HG02642 (cell line): ENCODE measurements at regions not wholly inside any gene's neighbourhood (a gene's known extent, or its start where the extent isn't known, plus 50 kb on each side); places are given as distances from the start of the nearest gene placed in this dataset.
A peak's percentile ranks its signal among the peaks of the same experiment; 100 is the strongest.

Experiments used
- ATAC-seq: cut with Tn5 transposase; IDR thresholded peaks from one replicate; pipeline ENCODE4 v1.9.1; 2021; ENCODE audit warnings: mild to moderate bottlenecking; ENCODE audit not compliant: unreplicated experiment, poor library complexity

DNA sequence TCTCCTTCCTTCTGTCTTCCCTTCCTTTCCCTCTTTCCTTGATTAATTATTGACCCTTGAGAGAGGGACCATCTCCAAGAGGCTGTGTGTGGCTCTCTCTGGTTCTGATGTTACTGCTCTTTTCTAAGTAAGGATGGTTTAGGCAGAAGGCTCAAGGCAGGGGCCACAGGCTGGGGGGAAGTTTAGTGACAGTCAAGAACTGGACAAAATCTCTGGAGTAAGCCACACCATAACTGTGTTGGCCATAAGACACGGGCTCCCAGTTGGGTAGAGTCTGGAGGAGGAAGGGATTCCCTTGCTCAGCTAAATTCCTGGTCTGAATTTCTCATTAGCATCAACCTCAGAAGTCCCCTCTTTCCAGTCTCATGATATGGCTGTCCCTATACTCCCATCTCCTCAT, 74.7 kb downstream of the BUD13 start:
- ATAC-seq: no peak

DNA sequence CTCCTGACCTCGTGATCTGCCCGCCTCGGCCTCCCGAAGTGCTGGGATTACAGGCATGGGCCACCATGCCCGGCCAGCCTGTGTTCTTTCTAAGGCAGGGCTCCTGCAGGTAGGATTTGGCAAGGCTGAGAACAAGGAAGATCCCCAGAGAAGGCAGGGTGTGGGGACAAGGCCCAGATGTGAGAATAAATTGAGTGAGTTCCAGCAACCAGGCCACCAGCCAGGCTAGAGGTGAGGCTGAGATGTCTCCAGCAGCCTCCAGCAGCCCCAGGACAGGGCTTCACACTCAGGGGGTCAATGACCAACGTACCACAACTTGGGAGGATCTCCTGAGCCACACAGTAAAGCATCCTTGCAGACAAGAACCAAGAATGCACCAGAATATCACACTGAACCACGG, 75.1 kb downstream of the BUD13 start:
- no peak for ATAC-seq

DNA sequence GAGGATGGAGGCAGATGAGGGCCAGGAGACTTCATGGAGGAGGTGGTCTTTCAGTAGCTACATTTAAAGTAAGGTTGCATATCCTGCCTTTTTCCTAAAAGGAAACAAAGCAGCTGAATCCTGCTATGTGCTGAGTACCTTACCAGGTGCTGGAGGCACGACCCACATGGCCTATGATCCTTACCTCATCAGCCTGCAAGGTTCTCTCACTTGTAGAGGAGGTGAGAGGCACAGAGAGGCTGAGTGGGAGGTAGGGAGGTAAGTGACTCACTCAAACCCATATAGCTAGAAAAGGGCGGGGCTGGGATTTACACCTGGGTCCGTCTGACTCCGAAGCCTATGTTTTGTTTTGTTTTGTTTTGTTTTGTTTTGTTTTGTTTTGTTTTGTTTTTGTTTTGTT, 75.8 kb downstream of the BUD13 start:
- no peak for ATAC-seq

DNA sequence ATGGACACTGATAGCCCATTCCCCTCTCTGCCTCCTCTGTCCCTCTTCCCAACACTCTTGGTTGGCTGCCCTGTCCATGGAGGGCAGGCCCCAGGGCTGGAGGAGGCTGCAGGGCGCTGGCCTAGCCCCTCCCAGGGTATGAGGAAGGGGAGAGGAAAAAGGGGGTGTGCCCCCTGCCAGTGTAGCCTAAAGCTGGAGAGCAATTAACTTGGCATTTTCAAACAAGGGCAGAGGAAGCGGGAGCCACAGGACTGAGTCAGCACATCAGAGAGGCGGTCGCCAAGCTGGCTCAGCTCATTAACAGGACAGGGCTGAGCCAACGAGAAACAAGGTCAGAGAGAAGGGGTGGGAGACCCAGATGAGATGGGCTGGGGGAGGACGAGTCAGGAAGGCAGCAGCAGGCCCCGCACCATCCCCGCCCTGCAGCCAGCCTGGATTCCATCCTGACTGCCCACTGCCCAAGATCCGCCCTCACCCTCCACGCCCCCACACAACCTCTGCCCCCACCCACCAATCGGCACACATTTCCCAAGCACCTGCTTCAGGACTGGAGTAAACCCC, 76.3 kb downstream of the BUD13 start:
- ATAC-seq: no peak

DNA sequence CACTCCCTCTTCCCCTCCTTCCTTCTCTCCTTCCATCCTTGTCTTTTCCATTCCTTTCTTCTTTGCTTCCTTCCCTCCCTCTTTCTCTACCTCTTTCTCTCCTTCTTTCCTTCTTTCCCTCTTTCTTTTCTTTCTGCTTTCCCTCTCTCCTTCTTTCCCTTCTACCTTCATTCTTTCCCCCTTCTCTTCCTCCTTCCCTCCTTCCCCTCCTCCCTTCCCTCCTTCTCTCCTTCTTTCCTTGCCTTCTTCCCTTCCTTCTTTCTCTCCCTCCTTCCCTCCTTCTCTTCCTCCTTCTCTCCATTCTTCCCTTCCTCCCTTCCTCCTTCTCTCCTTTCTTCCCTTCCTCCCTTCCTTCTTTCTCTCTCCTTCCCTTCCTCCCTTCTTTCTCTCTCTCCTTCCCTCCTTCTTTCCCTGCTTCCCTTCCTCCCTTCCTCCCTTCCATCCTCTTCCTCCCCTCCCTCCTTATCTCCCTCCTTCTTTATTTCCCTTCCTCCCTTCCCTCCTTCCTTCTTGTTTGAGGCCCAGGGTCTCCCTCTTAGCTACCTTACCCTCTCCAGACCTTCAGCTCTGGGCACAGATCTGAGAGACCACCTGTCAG, 77.0 kb downstream of the BUD13 start:
- no peak for ATAC-seq

DNA sequence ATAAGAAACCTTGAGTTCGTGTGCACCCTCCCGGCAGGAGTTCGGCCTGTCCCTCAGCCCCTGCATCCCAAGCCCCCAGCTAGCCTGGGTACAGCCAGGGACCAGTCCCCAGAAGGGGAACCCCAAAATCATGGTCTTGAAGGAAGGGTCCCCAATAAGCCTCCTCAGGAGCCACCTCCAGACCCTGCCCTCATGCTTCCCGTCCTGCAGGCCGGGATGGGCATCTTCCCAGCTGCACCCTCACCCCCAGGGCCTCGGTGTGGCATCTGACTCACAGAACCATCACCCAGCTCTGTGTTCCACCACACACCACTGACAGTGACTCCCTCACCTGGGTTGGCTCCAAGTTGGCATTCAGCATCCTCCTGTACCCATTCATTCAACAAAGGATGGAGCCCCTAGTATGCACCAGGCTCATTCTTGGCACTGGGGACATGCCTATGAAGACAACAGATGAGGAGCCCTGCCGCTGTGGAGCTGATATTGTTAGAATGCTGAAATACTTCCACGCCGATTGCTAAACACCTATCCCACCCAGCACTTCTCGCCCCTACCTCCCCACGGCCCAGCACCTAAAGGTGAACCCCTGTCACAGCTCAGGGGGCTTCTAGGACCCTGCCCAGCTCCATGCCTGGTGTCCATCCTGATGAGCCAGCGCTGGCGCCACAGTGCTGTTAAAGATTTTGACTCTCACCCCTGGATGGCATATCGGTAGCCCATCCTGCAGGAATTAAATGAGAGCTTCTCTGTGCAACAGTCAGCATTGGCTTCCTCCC, 77.8 kb downstream of the BUD13 start:
- no peak for ATAC-seq

DNA sequence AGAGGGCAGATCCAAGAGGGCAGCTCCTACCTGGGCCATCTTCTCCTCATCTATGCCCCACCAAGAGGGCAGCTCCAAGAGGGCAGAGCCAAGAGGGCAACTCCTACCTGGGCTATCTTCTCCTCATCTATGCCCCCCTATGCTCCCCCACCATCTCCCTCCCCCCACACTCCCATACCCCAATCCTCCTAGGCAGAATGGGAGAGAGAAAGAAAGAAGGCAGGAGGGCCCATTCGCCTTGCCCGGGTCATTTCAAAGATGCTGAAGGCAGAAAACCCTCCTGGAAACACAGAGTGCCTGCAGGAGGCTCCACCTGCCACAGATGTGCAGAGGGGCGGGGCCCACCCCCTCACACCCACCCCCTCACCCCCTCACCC, 78.5 kb downstream of the BUD13 start:
- no peak for ATAC-seq

DNA sequence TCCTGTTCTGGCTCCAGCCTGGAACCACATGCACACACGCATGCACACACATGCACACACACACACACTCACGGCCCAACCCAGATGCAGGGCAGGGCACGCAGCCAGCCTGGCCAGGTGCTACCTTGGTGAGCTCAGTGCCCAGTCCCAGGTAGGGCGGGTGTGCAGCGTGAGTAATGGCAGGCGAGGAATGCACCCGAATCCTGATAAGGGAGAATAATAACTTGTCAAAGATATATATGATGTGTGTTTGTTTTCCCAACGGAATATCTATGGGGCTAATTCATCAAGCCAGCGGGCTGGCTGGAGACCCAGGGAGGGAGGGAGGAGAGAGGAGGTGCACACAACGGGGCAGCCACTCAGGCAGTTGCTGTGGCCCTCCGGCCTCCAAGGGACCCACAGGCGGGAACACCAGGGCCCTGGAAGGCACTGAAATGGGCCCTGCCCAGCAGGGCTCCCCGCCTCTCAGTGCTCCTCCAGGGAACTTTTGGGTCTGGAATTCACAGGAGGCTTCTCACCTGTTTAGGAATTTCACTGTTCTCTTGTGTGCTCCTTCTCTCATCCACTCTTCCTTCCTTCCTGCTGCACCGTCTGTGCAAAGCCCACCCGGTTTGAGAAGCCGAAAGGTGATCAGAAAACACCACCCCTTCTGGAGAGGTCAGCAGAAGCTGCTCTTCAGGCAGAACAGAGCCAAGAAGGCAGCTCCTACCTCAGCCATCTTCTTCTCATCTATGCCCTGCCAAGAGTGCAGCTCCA, 79.0 kb downstream of the BUD13 start:
- ATAC-seq: no peak

DNA sequence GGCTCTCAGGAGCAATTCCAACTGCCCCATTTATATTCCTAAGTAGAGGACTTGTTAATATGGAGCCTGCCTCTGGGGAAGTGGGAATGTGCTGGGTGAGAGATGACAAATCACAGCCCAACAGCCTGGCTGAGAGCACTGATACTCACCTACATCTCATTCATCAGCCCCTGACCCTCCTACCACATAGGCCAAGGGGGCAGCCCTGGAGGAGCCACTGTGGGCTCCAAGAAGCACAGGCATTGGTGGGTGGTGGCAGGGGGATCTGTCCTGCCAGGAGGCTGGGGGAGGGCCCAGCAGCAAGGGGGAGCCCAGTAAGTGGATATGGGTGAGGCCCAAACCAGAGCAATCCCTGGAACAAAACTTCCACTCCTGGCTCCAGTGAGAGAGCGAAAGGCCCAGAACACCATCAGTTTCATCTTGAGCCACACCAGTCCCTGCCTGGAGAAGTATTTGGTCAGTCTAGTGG, 79.7 kb downstream of the BUD13 start:
- ATAC-seq: no peak

DNA sequence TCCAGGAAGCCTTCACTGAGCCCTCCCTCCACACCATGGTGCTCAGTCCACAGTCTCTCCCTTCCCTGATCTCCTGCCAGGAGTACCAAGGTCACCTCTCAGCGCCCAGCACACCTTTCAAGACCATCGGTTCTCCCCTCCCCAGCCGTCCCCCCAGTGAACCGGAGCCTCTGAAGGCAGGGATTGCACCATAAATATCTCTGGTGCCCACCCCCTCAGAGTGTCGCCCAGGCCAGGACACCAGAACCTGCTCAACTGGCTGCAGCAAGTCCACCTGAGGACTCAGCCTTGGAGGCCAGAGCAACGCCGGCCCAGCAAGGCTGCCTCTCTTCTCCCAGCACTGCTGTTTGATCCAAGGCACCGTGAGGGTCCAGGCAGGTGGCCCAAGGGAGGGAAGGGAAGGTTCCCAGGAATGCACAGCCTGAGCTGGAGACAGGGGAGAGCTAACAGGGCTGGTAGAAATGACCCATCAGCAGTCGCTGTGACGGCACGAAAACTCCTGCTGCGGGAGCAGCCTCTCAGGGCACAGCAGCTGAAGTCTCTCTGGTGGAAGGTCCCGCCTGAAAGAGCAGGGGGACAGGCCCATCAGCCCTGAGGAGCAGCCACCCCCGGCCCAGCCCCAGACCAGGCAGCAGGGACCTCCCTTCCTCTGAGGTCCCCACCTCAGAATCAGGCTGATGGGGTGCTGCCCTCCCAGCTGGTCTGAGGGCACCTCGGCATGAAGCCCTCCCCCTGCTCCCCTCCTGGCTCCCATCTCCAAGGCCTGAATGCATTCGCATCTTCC, 80.3 kb downstream of the BUD13 start:
- ATAC-seq: no peak

DNA sequence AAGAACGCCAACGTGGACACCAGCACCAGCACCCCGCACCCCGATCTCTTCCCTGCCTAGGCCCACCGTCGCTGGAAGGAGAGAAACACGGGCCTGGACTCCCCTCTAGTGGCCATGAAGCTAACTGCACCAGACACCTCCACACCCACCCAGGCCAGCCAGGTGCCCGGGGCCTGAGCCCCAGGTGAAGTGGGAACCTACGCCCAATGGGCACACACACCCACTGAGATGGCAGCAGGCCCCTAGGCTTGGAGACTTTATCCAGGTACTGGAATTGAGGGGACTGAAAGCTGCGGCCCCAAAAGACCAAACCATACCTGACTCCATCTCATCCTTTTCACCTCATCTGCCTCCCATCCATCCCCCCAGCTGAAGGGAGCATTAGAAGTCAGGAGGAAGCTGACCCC, 81.0 kb downstream of the BUD13 start:
- peak; percentile 72 for ATAC-seq

DNA sequence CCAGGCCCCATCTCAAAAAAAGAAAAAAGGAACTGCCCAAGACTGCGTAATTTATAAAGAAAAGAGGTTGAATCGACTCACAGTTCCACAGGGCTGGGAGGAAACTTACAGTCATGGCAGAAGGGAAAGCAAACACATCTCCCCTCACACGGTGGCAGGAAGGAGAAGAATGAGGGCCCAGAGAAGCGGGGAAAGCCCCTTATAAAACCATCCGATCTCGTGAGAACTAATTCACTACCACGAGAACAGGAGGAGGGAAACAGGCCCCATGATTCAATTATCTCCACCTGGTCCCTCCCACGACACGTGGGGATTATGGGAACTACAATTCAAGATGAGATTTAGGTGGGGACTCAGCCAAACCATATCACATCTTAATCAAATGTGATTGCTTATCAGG, 82.2 kb downstream of the BUD13 start:
- ATAC-seq: no peak

DNA sequence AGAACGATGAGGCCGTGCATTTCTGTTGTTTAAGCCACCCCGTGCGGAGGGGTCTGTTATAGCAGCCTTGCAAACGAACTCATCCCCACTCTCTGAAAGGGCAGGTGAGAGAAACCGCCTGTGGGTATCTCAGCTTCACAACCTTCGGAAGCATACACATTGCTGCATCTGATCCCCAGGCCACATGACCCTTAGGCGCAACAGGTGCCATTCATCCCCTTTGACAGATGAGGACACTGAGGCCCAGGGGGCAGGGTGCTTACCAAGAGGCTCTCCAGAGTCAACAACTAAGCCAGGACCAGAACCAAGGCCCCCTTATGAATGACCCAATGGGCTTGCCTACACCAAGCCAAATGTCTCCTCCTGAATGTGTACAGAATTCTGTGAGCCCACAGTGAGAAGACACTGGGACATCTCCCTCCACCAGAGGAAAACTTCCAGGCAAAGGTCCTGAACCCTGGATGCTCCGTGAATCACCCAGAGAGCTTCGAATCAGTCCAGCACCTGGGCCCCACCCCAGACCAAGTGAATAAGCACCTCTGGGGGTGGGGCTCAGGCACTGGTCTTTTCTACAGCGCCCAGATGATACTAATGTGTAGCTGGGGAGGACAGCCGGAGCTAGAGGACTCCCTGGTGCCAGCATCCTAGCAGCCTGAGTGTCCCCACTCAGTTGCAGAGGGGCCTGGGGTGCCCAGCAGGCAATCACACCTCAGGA, 83.2 kb downstream of the BUD13 start:
- ATAC-seq: no peak

DNA sequence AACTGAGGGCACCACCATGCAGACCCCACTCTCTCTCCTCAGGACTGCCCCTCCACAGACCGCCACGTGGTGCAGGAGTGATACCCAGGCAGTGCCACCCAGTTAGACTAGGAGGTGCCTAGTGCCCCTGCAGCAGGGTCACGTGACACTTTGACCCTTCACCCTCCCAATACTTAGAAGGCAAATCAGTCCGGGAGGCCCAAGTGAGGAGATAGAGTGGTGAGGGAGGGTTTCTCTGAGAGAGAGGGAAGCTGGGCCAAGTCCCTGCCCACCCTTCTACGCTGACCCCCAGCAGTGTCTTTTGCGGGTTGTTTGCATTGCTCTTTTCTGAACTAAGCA, 84.6 kb downstream of the BUD13 start:
- ATAC-seq: no peak

DNA sequence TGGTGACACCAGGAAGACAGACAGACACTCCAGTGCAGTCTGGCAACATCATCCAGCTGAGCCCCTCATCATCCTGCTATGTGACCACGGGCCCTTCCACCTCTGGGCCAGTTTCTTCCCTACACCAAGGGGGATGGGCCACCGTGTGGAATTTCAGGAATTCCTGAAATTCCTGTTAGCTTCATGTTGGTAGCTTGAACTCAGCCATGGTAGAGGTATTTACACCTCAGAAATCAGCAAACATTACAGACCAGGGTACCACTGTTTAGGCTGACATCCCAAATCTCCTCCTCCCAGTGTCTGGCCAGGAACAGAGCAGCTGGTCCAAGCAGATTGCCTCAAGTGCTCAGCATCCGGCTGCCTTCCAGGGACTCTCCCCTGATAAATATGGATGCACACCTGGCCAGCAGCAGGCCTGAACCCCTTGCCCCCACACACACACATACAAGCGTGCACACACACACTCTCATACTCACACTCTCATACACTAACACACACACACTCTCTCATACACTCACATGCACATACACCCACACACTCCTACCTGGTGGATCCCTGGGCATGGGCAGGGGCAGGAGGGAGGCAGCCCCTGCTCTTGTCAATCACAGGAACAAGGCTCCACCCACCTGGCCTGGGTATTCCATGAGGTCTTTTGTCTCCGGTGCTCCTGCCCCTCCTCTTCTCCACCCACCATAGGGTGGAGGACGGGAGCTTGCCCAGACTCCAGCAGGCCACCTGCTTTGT, 85.2 kb downstream of the BUD13 start:
- no peak for ATAC-seq

DNA sequence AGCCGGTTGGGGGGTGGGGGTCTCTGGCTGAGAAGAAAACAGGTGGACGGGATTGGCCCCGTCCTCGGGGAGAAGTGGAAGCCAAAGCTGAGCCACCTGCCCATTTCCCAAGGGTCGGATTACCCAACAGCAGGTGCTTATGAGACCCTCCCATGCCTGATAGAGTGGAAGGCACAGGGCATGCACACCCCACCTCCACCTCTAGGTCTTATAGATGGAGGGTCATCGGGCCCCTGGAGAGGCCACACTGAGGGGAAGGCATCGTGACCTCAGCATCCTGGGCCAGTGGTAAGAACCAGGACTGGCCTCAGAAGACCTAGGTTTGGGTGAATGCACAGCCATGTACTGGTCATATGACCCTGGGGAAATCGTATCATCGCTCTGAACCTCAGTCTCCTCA, 85.9 kb downstream of the BUD13 start:
- ATAC-seq: no peak

DNA sequence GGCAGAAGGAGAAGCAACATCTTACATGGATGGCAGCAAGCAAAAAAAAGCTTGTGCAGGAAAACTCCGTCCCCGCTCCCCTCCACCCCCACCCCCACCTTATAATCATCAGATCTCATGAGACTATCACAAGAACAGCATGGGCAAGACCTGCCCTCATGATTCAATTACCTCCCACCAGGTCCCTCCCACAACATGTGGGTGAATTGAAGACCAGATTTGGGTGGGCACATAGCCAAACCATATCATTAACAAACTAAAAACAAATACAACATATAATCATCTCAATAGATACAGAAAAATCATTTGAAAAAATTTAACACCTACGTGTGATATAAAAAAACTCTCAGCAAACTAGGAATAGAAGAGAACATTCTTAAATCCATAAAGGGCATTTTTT, 88.8 kb downstream of the BUD13 start:
- ATAC-seq: no peak

DNA sequence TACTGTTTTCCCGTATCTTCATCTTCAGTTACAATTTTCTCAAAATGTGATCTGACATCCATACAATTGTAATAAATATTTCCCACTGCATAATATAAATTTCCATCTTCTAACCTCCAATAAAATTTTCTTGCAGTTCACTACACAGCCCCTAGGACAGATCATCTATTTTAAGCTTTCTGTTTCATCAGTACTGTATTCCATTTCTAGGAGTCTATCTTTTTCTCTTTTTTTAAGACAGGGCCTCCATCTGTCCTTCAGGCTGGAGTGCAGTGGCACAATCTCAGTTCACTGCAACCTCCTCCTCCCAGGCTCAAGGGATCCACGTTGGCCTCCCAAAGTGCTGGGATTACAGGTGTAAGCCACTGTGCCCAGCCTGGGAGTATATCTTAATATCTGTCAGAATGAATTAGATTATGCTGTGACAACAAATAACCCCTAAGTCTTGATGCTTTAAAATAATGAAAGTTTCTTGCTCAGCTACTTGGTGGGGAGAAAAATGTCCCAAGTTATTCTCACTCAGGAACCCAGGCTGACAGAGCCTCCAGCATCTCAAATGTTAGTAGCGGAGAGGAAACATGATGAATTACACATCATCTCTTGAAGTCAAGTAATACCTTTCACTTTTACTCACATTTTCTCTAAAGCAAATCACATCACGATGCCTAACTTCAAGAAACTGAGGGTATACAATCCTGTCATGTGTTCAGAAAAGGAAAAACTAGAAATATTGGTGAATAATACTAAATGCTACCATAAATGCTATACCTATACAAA, 92.2 kb downstream of the BUD13 start:
- no peak for ATAC-seq
